ENCODE measurements at regions not wholly inside any gene's neighbourhood (a gene's known extent, or its start where the extent isn't known, plus 50 kb on each side); places are given as distances from the start of the nearest gene placed in this dataset.

DNA sequence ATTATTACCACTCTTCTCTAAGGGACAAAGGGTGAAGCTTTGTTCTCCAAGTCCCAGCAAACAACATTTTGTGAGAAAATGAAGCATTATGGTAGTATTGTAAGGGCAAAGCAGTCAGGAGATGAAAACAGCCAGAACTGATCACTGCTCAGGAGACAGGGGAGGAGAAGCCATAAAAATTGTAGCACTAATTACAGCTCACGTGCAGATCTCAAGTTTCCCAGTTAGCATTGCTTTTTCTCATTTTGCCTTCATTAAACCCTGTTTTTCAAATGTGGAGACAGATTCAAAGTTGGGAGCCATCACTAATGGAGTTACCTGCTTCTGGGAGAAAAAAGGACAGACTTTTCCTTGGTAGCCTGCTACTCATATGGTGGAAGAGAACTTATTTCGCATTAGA is 210.9 kb upstream of the PDE10A start:
- no peak for TF ChIP-seq EZH2 (IDR thresholded peaks at IDR 0.05)
- no peak for TF ChIP-seq POLR2AphosphoS5 (IDR thresholded peaks at IDR 0.05; ENCODE audit: borderline replicate concordance, low read depth, low read length)
- no peak for TF ChIP-seq FOXP2 (optimal IDR thresholded peaks at IDR 0.05; ENCODE audit: control extremely low read depth, extremely low read length, insufficient read depth)

Measured in SK-N-MC (cell line).